ENCODE measurements at regions not wholly inside any gene's neighbourhood (a gene's known extent, or its start where the extent isn't known, plus 50 kb on each side); places are given as distances from the start of the nearest gene placed in this dataset.

DNA sequence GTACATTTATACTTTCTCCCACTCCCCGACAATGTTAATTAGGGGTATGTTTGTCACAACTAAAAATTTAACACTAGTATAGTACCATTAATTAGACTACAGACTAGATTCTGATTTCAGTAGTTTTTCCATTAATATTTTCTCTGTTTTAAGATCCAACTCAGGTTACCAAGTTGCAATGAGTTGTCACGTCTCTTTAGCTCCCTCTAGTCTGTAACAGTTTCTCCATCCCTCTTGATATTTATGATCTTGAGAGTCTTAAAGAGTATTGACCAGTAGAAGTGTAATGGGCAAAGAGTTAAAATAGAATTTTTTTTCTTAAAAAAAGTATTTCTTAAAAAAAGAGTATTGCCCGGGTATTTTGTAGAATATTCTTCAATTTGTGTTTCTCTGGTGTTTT, 598.1 kb downstream of the TBC1D4 start:
- no peaks in the 10 kb centered on the region for H3K9me3 ChIP-seq (ENCODE audit: control insufficient read depth, insufficient read depth, low read length)
- no peaks in the 10 kb centered on the region for H3K79me2 ChIP-seq (ENCODE audit: control insufficient read depth, low read length)
- no peak overlapping the region for H3K27ac ChIP-seq (ENCODE audit: low read depth, low read length)
- H3K9me2 ChIP-seq (replicated peaks; ENCODE audit: control insufficient read depth, low read length), result no peaks in the 10 kb centered on the region
- no peak for TF ChIP-seq EZH2phosphoT487 (IDR thresholded peaks at IDR 0.05; ENCODE audit: borderline replicate concordance, low read length)
- TF ChIP-seq, protein P1, sequence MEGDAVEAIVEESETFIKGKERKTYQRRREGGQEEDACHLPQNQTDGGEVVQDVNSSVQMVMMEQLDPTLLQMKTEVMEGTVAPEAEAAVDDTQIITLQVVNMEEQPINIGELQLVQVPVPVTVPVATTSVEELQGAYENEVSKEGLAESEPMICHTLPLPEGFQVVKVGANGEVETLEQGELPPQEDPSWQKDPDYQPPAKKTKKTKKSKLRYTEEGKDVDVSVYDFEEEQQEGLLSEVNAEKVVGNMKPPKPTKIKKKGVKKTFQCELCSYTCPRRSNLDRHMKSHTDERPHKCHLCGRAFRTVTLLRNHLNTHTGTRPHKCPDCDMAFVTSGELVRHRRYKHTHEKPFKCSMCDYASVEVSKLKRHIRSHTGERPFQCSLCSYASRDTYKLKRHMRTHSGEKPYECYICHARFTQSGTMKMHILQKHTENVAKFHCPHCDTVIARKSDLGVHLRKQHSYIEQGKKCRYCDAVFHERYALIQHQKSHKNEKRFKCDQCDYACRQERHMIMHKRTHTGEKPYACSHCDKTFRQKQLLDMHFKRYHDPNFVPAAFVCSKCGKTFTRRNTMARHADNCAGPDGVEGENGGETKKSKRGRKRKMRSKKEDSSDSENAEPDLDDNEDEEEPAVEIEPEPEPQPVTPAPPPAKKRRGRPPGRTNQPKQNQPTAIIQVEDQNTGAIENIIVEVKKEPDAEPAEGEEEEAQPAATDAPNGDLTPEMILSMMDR (IDR thresholded peaks at IDR 0.05; ENCODE audit: low read depth, low read length, poor library complexity, severe bottlenecking), result peak; percentile 12
- no peaks in the 10 kb centered on the region for H3K27me3 ChIP-seq (ENCODE audit: control insufficient read depth, low read length)
- H3F3A ChIP-seq (ENCODE audit: control insufficient read depth, insufficient read depth), result no peaks in the 10 kb centered on the region
- no peaks in the 10 kb centered on the region for H3K4me1 ChIP-seq (ENCODE audit: control insufficient read depth, low read length)
- H3K4me2 ChIP-seq (ENCODE audit: low read length), result no peak overlapping the region
- no peak overlapping the region for H3K4me3 ChIP-seq (ENCODE audit: low read length)
- no peaks in the 10 kb centered on the region for H4K20me1 ChIP-seq (ENCODE audit: control insufficient read depth, insufficient read depth, low read depth, low read length)
- H3K36me3 ChIP-seq (ENCODE audit: control insufficient read depth, low read length), result no peaks in the 10 kb centered on the region

DNA sequence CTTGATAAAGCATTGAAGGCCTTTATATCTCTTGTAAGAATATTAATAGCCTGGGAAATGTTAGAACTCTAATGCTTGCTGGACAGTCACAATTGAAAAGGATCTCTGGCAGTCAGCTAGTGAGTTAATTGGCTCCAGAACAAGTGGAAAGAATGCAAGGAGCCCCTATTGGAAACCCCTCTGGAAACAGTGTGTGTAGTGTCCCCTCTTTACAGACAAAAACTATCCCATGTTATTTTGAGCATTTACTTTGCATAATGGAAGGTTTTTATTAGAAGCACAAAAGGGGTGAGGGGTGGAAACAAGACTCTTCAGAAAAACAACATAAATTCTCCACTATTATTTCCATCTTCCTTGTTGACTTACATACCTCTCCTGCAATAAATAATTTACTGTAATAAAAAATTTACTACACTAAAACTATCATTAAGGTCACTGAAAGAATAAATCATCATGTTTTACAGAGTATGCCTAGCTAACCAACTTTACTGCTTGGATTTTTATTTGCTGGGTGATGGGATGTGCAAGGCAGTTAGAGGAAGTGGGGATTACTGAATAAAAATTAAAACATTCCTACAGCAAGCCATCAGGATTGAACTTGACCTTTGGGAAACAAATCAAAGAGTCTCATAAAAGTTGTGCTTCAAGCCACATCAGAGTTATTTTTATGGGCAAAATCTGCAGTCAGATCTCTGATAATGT, 610.4 kb downstream of the TBC1D4 start:
- Histone ChIP-seq H3K4me2 (ENCODE audit: low read length) (no peak overlapping the region), H3K4me1 (ENCODE audit: control insufficient read depth, low read length) (no peaks in the 10 kb centered on the region), H3F3A (ENCODE audit: control insufficient read depth, insufficient read depth) (no peaks in the 10 kb centered on the region), H4K20me1 (ENCODE audit: control insufficient read depth, insufficient read depth, low read depth, low read length) (no peaks in the 10 kb centered on the region), H3K27me3 (ENCODE audit: control insufficient read depth, low read length) (no peaks in the 10 kb centered on the region), H3K36me3 (ENCODE audit: control insufficient read depth, low read length) (no peaks in the 10 kb centered on the region), H3K27ac (ENCODE audit: low read depth, low read length) (no peak overlapping the region), H3K9me2 (replicated peaks; ENCODE audit: control insufficient read depth, low read length) (no peaks in the 10 kb centered on the region), H3K9me3 (ENCODE audit: control insufficient read depth, insufficient read depth, low read length) (no peaks in the 10 kb centered on the region), H3K4me3 (ENCODE audit: low read length) (no peak overlapping the region), H3K79me2 (ENCODE audit: control insufficient read depth, low read length) (no peaks in the 10 kb centered on the region)
- TF ChIP-seq, protein P1 (IDR thresholded peaks at IDR 0.05; ENCODE audit: low read depth, low read length, poor library complexity, severe bottlenecking), result no peak
- no peak for TF ChIP-seq EZH2phosphoT487 (IDR thresholded peaks at IDR 0.05; ENCODE audit: borderline replicate concordance, low read length)

DNA sequence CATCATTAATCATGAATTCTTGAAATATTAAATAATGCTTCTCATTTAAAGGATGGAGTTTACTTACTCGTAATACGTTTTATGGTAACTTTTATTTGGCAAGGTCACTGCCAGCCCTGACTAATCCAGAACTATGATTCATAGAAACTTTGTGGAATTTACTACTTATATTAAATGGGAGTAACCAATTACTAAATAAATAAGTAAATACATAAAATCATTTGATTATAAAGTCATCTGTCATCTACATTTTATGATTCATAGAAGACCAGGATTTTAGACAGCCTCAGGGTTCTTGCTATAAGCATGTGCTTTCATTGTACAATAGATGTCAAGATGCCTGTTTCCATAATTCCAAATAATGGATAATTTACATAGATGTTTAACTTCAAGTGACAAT, 611.1 kb downstream of the TBC1D4 start:
- TF ChIP-seq, protein P1 (IDR thresholded peaks at IDR 0.05; ENCODE audit: low read depth, low read length, poor library complexity, severe bottlenecking), result no peak
- TF ChIP-seq EZH2phosphoT487 (IDR thresholded peaks at IDR 0.05; ENCODE audit: borderline replicate concordance, low read length), result no peak
- H3K4me2 ChIP-seq (ENCODE audit: low read length), result no peak overlapping the region
- H3K79me2 ChIP-seq (ENCODE audit: control insufficient read depth, low read length), result no peaks in the 10 kb centered on the region
- H3F3A ChIP-seq (ENCODE audit: control insufficient read depth, insufficient read depth), result no peaks in the 10 kb centered on the region
- no peaks in the 10 kb centered on the region for H3K4me1 ChIP-seq (ENCODE audit: control insufficient read depth, low read length)
- no peaks in the 10 kb centered on the region for H3K27me3 ChIP-seq (ENCODE audit: control insufficient read depth, low read length)
- no peaks in the 10 kb centered on the region for H3K36me3 ChIP-seq (ENCODE audit: control insufficient read depth, low read length)
- no peaks in the 10 kb centered on the region for H3K9me3 ChIP-seq (ENCODE audit: control insufficient read depth, insufficient read depth, low read length)
- H3K9me2 ChIP-seq (replicated peaks; ENCODE audit: control insufficient read depth, low read length), result no peaks in the 10 kb centered on the region
- H3K4me3 ChIP-seq (ENCODE audit: low read length), result no peak overlapping the region
- H4K20me1 ChIP-seq (ENCODE audit: control insufficient read depth, insufficient read depth, low read depth, low read length), result no peaks in the 10 kb centered on the region
- H3K27ac ChIP-seq (ENCODE audit: low read depth, low read length), result no peak overlapping the region
